ENCODE measurements at regions not wholly inside any gene's neighbourhood (a gene's known extent, or its start where the extent isn't known, plus 50 kb on each side); places are given as distances from the start of the nearest gene placed in this dataset.

DNA sequence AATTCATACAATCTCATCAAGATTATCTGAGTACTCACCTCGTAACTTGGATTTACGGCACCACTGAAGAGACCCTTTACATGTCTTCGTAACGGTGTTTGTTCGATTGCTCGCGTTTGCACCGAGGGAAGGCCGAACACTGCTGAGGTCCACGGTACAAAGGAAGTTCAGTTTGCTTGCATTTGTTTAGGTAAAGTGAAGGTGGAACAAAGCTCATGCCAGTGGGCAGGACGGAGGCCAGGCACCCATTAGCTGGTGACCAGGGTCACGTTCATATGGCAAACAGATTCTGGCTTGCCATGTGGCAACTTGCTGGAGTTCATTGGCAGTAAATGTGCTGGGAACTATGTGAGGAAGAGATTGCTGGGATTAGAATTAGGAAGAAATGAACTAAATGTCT lies 164.8 kb downstream of the MACROH2A1 start:
- DNase-seq: no peak
- Histone ChIP-seq H3T11ph (ENCODE audit: low read length) (no peak overlapping the region), H3K56ac (ENCODE audit: insufficient read length, low read depth, low read length) (no peak overlapping the region), H2BK20ac (ENCODE audit: low read depth, low read length, poor library complexity, severe bottlenecking) (no peak overlapping the region), H3K4me1 (ENCODE audit: insufficient read depth, low read length) (no peaks in the 10 kb centered on the region), H3K9ac (ENCODE audit: extremely low read depth, insufficient read length, low read length) (no peak overlapping the region), H3K4me2 (ENCODE audit: insufficient read depth, insufficient read length, low read length) (no peak overlapping the region), H2AFZ (ENCODE audit: low read length) (no peak overlapping the region), H4K20me1 (ENCODE audit: control insufficient read depth, insufficient read depth, insufficient read length) (no peaks in the 10 kb centered on the region), H3K18ac (ENCODE audit: insufficient read length, low read depth, low read length) (no peak overlapping the region), H4K5ac (ENCODE audit: insufficient read length, low read depth, low read length) (no peak overlapping the region), H3K23ac (ENCODE audit: insufficient read length, low read depth, low read length) (no peak overlapping the region), H3K27me3 (ENCODE audit: insufficient read depth, low read length) (no peaks in the 10 kb centered on the region), H3K14ac (ENCODE audit: insufficient read depth, low read length) (no peak overlapping the region), H2AK5ac (ENCODE audit: insufficient read length, low read length) (no peak overlapping the region), H2BK15ac (ENCODE audit: low read depth, low read length) (no peak overlapping the region), H3K4ac (ENCODE audit: low read depth, low read length) (no peak overlapping the region), H3K79me2 (ENCODE audit: insufficient read depth, low read length) (no peaks in the 10 kb centered on the region), H2BK12ac (ENCODE audit: insufficient read length, low read depth, low read length) (no peak overlapping the region), H3K27ac (ENCODE audit: insufficient read length, low read depth, low read length) (no peak overlapping the region), H4K91ac (ENCODE audit: insufficient read length, low read depth, low read length) (no peak overlapping the region), H2BK5ac (ENCODE audit: insufficient read length, low read length) (no peak overlapping the region), H4K8ac (replicated peaks; ENCODE audit: insufficient read length, low read depth, low read length) (no peak overlapping the region), H3K23me2 (ENCODE audit: insufficient read length, low read depth, low read length, poor library complexity, severe bottlenecking) (no peaks in the 10 kb centered on the region), H3K9me3 (ENCODE audit: control insufficient read depth, low read depth, low read length) (no peaks in the 10 kb centered on the region), H2BK120ac (ENCODE audit: low read depth, low read length, poor library complexity, severe bottlenecking) (no peak overlapping the region), H3K79me1 (ENCODE audit: insufficient read depth, low read depth, low read length, poor library complexity, severe bottlenecking) (no peaks in the 10 kb centered on the region)
- Mint-ChIP-seq H3K4me1 (peaks cover 10 to 11% of the 10 kb centered on the region in 2 experiments; a peak in 3 of 4 replicates), H3K9me3 (peaks cover 0 to 3% of the 10 kb centered on the region in 2 experiments; a peak in 1 of 5 replicates), H3K36me3 (ENCODE audit: insufficient read depth in 1 of 3, low read depth in 3 of 3) (no peaks in the 10 kb centered on the region), H3K4me3 (no peak overlapping the region), H3K27ac (no peak overlapping the region), H3K27me3 (ENCODE audit: low read depth) (peaks cover 22% of the 10 kb centered on the region)
- TF ChIP-seq, protein P1, sequence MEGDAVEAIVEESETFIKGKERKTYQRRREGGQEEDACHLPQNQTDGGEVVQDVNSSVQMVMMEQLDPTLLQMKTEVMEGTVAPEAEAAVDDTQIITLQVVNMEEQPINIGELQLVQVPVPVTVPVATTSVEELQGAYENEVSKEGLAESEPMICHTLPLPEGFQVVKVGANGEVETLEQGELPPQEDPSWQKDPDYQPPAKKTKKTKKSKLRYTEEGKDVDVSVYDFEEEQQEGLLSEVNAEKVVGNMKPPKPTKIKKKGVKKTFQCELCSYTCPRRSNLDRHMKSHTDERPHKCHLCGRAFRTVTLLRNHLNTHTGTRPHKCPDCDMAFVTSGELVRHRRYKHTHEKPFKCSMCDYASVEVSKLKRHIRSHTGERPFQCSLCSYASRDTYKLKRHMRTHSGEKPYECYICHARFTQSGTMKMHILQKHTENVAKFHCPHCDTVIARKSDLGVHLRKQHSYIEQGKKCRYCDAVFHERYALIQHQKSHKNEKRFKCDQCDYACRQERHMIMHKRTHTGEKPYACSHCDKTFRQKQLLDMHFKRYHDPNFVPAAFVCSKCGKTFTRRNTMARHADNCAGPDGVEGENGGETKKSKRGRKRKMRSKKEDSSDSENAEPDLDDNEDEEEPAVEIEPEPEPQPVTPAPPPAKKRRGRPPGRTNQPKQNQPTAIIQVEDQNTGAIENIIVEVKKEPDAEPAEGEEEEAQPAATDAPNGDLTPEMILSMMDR (conservative IDR thresholded peaks at IDR 0.05): no peak
- no CpG with 5 or more reads among the region's 12 CpGs for WGBS (ENCODE audit: extremely low coverage, insufficient read length, low lambda C conversion rate)
